Stomach (tissue), 8 donors: ENCODE measurements at regions not wholly inside any gene's neighbourhood (a gene's known extent, or its start where the extent isn't known, plus 50 kb on each side); places are given as distances from the start of the nearest gene placed in this dataset.

Source experiments
- DNase-seq, 2 donors: peaks; one replicate each; pipeline versions ENCODE4 v3.0.0 to v3.0.0-alpha.2; 2013 to 2019
- H3K27ac ChIP-seq, 5 donors: fragments of 200-600 bp in 4 of 5; sonication (generic) in 4 of 5; one replicate each; pipeline ENCODE4 v1.5.1; 2013 to 2019; ENCODE audit warnings: mild to moderate bottlenecking in 1 of 5, moderate library complexity in 1 of 5
- H3K27me3 ChIP-seq, 3 donors: fragments of 200-600 bp; sonication (generic); one replicate each; pipeline ENCODE4 v1.5.1; 2017 to 2019; ENCODE audit warnings: mixed run types in 1 of 3
- H3K36me3 ChIP-seq, 4 donors: fragments of 200-600 bp; sonication (generic); 1 replicate in 3 of 4; 2 replicates in 1 of 4; pipeline ENCODE4 v1.5.1; 2016 to 2019
- H3K4me1 ChIP-seq, 4 donors: fragments of 200-600 bp; sonication (generic); one replicate each; pipeline ENCODE4 v1.5.1; 2016 to 2019
- H3K4me3 ChIP-seq, 4 donors: fragments of 200-600 bp; sonication (generic) in 3 of 4; one replicate each; pipeline ENCODE4 v1.5.1; 2016 to 2019; ENCODE audit warnings: mild to moderate bottlenecking in 1 of 4
- H3K9me3 ChIP-seq, 4 donors: fragments of 200-600 bp; sonication (generic); one replicate each; pipeline ENCODE4 v1.5.1; 2016 to 2019
- CTCF ChIP-seq, 7 experiments: fragments of 450-650 bp in 4 of 7; fragments of 200-600 bp in 3 of 7; sonication (generic) in 3 of 7; IDR thresholded peaks; one replicate each; pipeline ENCODE4 v1.5.1; 2016 to 2019; ENCODE audit warnings: antibody characterized with exemption in 7 of 7, control low read depth in 2 of 7, mild to moderate bottlenecking in 1 of 7
- EP300 ChIP-seq: sonication (generic); formaldehyde crosslinking; IDR thresholded peaks from one replicate; pipeline ENCODE4 v1.6.1; 2017; ENCODE audit warnings: antibody characterized with exemption
- POLR2A ChIP-seq, 4 donors: fragments of 450-650 bp; IDR thresholded peaks; one replicate each; pipeline ENCODE4 v1.6.1; 2016; ENCODE audit warnings: antibody characterized with exemption in 4 of 4, control low read depth in 2 of 4, mild to moderate bottlenecking in 1 of 4, moderate library complexity in 1 of 4
- POLR2AphosphoS5 ChIP-seq, 3 donors: sonication (generic); formaldehyde crosslinking; IDR thresholded peaks; one replicate each; pipeline ENCODE4 v1.6.1; 2016; ENCODE audit warnings: antibody characterized with exemption in 3 of 3
- WGBS, 5 donors: extraction: QIAGEN DNeasy Blood & Tissue Kit in 3 of 5; methylation state at CpG; one replicate each; pipeline versions ENCODE4 v1.1.5 to v1.1.7; 2013 to 2018; 5-methylcytosine and 5-hydroxymethylcytosine counted together
- intact Hi-C: fragments of 100-400 bp; cut with DNase I; formaldehyde crosslinking; loops from one replicate; pipeline ENCODE4 v1.15.1; 2023; ENCODE audit warnings: low total_unique reads
- donor health status: healthy with polysubstance abuse.
- donor health status: Bipolar disorder and iron deficiency.
- donor health status: healthy.

DNA sequence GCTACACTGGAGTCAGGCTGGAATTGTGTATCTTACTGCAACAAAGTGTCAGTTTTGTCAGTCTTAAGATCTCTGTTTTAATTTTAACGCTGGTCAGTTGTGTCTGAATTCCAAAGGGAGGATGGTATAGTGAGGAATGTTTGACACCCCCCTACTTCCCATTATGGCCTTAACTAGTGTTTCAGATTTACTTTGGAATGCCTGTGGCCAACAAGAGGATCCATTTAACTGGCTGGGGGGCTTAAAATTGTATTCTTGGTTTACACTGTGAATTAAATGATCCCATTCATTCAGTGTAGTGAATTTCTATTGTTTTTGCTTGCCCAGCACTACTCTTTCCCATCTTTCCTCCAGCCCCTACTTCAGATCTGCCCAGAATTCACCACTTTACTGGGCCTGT, 75.8 kb upstream of the IQCM start:
- no peak overlapping the region for H3K27ac ChIP-seq
- intact Hi-C loops = no loop called here
- DNase-seq = no peak
- no peak overlapping the region for H3K4me3 ChIP-seq
- no peaks in the 10 kb centered on the region for H3K4me1 ChIP-seq
- no peaks in the 10 kb centered on the region for H3K36me3 ChIP-seq
- no peaks in the 10 kb centered on the region for H3K27me3 ChIP-seq
- H3K9me3 ChIP-seq = no peaks in the 10 kb centered on the region
- TF ChIP-seq POLR2A (IDR thresholded peaks at IDR 0.05) (no peak), EP300 (no peak), CTCF (IDR thresholded peaks at IDR 0.05) (no peak), POLR2AphosphoS5 (IDR thresholded peaks at IDR 0.05) (no peak)
- WGBS, 5 donors = 55 to 77% (median 61%) methylated on average over 1 of the region's 1 CpG

- peak in 1 of 2 donors; percentile 39 for DNase-seq
- Histone ChIP-seq H3K4me1 (no peaks in the 10 kb centered on the region), H3K9me3 (no peaks in the 10 kb centered on the region), H3K36me3 (no peaks in the 10 kb centered on the region), H3K27ac (no peak overlapping the region), H3K4me3 (no peak overlapping the region), H3K27me3 (no peaks in the 10 kb centered on the region)
- WGBS, 5 donors = 83 to 94% (median 91%) methylated on average over 1 of the region's 1 CpG
- intact Hi-C loops = no loop called here
- TF ChIP-seq POLR2A (IDR thresholded peaks at IDR 0.05) = no peak
- TF ChIP-seq EP300 = no peak
- TF ChIP-seq CTCF (IDR thresholded peaks at IDR 0.05) = no peak
- no peak for TF ChIP-seq POLR2AphosphoS5 (IDR thresholded peaks at IDR 0.05)
Measured at GRCh38 chr4:149896432-149896831, 80.8 kb upstream of the IQCM start.

- no peak overlapping the region for H3K4me3 ChIP-seq
- H3K4me1 ChIP-seq = no peaks in the 10 kb centered on the region
- TF ChIP-seq POLR2AphosphoS5 (IDR thresholded peaks at IDR 0.05) = no peak
- no peak for TF ChIP-seq POLR2A (IDR thresholded peaks at IDR 0.05)
- TF ChIP-seq EP300 = no peak
- TF ChIP-seq CTCF (IDR thresholded peaks at IDR 0.05) = no peak
- intact Hi-C loops = no loop called here
- no peaks in the 10 kb centered on the region for H3K36me3 ChIP-seq
- no peaks in the 10 kb centered on the region for H3K9me3 ChIP-seq
- DNase-seq = peak in 1 of 2 donors; percentile 48
- no peak overlapping the region for H3K27ac ChIP-seq
- no peaks in the 10 kb centered on the region for H3K27me3 ChIP-seq
Measured at GRCh38 chr4:149897783-149898182, 82.1 kb upstream of the IQCM start.

DNA sequence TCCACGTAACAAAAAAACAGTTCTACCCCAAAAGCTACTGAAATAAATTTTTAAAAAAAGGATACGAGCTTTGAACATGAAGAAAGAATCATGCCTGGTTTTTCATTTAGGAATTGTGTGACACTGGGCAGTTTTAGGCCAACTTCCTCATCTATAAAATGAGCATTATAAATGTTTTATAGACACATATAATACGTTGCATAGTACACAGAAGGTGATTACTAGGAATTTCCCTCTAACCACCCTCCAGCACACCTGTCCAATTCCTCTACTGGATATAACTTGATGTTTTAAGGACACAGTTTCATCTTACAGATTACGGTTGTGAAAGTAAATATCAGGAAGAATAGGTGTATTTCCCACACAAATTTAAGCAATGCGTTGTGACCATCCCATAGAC, 85.5 kb upstream of the IQCM start:
- no peaks in the 10 kb centered on the region for H3K4me1 ChIP-seq
- no peak overlapping the region for H3K4me3 ChIP-seq
- H3K27ac ChIP-seq = no peak overlapping the region
- H3K36me3 ChIP-seq = no peaks in the 10 kb centered on the region
- 58 to 75% (median 70%) methylated on average over 5 of the region's 5 CpGs for WGBS, 5 donors
- no peak for DNase-seq
- no peaks in the 10 kb centered on the region for H3K27me3 ChIP-seq
- TF ChIP-seq EP300 = no peak
- no peak for TF ChIP-seq POLR2AphosphoS5 (IDR thresholded peaks at IDR 0.05)
- TF ChIP-seq POLR2A (IDR thresholded peaks at IDR 0.05) = no peak
- no peak for TF ChIP-seq CTCF (IDR thresholded peaks at IDR 0.05)
- H3K9me3 ChIP-seq = no peaks in the 10 kb centered on the region
- intact Hi-C loops = no loop called here

DNA sequence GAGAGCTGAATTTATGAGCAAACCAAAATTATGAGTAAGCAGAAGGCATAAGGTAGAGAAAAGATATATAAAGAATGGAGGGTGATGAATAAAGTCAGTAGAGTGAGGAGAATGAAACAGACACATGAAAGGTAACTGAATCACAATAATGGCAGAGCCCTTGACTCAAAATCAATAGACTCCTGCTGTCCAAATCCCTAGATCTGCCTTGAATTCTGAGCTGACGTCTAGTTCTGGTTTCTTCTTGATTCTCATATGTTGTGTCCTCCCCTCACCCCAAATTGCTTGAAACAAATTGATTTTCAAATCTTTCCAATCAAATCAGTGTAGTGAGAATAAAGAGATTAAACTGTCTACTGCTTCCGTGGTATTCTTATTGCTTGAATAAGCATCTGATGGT, 86.6 kb upstream of the IQCM start:
- Histone ChIP-seq H3K36me3 (no peaks in the 10 kb centered on the region), H3K4me1 (no peaks in the 10 kb centered on the region), H3K9me3 (no peaks in the 10 kb centered on the region), H3K27me3 (no peaks in the 10 kb centered on the region), H3K27ac (no peak overlapping the region), H3K4me3 (no peak overlapping the region)
- WGBS, 5 donors = 44 to 84% (median 67%) methylated on average over 2 of the region's 2 CpGs
- no peak for DNase-seq
- intact Hi-C loops = no loop called here
- TF ChIP-seq EP300 = no peak
